ENCODE measurements at regions not wholly inside any gene's neighbourhood (a gene's known extent, or its start where the extent isn't known, plus 50 kb on each side); places are given as distances from the start of the nearest gene placed in this dataset.

DNA sequence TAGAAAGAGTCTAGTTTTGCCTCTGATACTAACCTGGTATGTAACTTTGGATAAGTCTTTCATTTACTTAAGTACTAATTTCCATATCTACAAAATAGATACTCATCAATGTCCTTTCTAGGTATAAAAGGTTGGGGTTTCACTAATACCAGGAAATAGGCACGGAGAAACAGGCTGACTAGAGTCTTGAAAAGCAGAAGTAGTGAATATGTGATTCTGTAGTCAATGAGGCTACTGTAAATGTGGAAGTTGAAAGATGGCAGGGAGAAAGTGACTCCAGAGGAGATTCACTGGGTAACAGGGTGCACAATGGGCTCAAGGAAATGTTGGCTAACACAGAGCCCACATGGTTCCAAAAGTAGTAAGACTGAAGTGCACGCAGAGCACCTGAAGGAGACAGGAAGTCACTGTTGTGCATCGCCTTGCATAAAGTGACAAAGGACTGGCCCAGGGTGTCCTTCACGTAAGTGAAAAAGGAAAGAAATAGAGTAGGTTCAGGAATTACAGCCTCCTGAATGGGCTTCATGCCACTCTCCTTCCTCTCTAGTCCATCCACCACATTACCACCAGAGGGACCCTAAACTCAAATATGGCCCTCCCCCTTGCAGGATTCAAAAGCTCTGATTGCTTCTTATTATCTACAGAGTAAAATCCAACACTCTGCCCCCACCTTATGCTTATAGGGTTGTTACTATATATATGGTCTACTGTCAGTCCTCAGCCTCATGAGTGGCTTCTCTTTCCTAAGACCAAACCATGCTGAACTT is 288.0 kb upstream of the SMARCA2 start:
- Histone ChIP-seq H2AFZ (no peak overlapping the region), H3K4me2 (no peak overlapping the region), H4K20me1 (ENCODE audit: insufficient read depth, poor library complexity, severe bottlenecking) (no peaks in the 10 kb centered on the region), H3K4me1 (ENCODE audit: insufficient read depth) (no peaks in the 10 kb centered on the region), H3K9me3 (ENCODE audit: low read depth) (no peaks in the 10 kb centered on the region), H3K27ac (no peak overlapping the region), H3K36me3 (replicated peaks; ENCODE audit: insufficient read depth, low read depth) (no peaks in the 10 kb centered on the region), H3K4me3 (no peak overlapping the region), H3K27me3 (no peaks in the 10 kb centered on the region), H3K79me2 (no peaks in the 10 kb centered on the region), H3K9me2 (replicated peaks; ENCODE audit: insufficient read depth) (no peaks in the 10 kb centered on the region)
- TF ChIP-seq, protein P1, sequence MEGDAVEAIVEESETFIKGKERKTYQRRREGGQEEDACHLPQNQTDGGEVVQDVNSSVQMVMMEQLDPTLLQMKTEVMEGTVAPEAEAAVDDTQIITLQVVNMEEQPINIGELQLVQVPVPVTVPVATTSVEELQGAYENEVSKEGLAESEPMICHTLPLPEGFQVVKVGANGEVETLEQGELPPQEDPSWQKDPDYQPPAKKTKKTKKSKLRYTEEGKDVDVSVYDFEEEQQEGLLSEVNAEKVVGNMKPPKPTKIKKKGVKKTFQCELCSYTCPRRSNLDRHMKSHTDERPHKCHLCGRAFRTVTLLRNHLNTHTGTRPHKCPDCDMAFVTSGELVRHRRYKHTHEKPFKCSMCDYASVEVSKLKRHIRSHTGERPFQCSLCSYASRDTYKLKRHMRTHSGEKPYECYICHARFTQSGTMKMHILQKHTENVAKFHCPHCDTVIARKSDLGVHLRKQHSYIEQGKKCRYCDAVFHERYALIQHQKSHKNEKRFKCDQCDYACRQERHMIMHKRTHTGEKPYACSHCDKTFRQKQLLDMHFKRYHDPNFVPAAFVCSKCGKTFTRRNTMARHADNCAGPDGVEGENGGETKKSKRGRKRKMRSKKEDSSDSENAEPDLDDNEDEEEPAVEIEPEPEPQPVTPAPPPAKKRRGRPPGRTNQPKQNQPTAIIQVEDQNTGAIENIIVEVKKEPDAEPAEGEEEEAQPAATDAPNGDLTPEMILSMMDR (IDR thresholded peaks at IDR 0.05; ENCODE audit: poor library complexity): no peak
- no peak for TF ChIP-seq EZH2 (IDR thresholded peaks at IDR 0.05; ENCODE audit: borderline replicate concordance)
- no peak for TF ChIP-seq EZH2phosphoT487 (IDR thresholded peaks at IDR 0.05; ENCODE audit: low read depth, severe bottlenecking, unreplicated experiment)
- WGBS (ENCODE audit: low lambda C conversion rate, missing lambda C conversion rate): 58% methylated on average over 4 of the region's 4 CpGs
- no peak for DNase-seq (ENCODE audit: low spot score)

DNA sequence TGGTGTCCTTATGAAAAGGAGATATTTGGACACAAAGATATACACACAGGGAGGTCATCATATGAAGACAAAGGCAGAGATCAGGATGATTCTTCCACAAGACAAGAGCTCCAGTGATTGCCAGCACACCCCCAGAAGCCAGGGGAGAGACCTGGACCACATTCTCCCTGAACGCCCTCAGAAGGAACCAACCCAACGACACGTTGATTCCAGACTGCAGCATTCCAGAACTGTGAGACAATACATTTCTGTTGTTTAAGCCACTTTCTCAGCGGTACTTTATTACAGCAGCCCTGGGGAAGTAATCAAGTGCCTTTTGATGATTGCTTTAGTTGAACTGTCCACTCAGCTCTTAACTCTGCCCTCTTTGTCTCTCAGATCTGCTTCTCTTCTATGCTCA is 285.5 kb upstream of the SMARCA2 start:
- 50% methylated on average over 4 of the region's 4 CpGs for WGBS (ENCODE audit: low lambda C conversion rate, missing lambda C conversion rate)
- H3K79me2 ChIP-seq: no peaks in the 10 kb centered on the region
- H3K9me3 ChIP-seq (ENCODE audit: low read depth): no peaks in the 10 kb centered on the region
- H2AFZ ChIP-seq: no peak overlapping the region
- TF ChIP-seq EZH2phosphoT487 (IDR thresholded peaks at IDR 0.05; ENCODE audit: low read depth, severe bottlenecking, unreplicated experiment): no peak
- TF ChIP-seq, protein P1 (IDR thresholded peaks at IDR 0.05; ENCODE audit: poor library complexity): no peak
- TF ChIP-seq EZH2 (IDR thresholded peaks at IDR 0.05; ENCODE audit: borderline replicate concordance): no peak
- no peaks in the 10 kb centered on the region for H3K36me3 ChIP-seq (replicated peaks; ENCODE audit: insufficient read depth, low read depth)
- no peak for DNase-seq (ENCODE audit: low spot score)
- H4K20me1 ChIP-seq (ENCODE audit: insufficient read depth, poor library complexity, severe bottlenecking): no peaks in the 10 kb centered on the region
- no peak overlapping the region for H3K4me2 ChIP-seq
- H3K27me3 ChIP-seq: no peaks in the 10 kb centered on the region
- H3K4me1 ChIP-seq (ENCODE audit: insufficient read depth): no peaks in the 10 kb centered on the region
- no peak overlapping the region for H3K4me3 ChIP-seq
- no peak overlapping the region for H3K27ac ChIP-seq
- no peaks in the 10 kb centered on the region for H3K9me2 ChIP-seq (replicated peaks; ENCODE audit: insufficient read depth)

DNA sequence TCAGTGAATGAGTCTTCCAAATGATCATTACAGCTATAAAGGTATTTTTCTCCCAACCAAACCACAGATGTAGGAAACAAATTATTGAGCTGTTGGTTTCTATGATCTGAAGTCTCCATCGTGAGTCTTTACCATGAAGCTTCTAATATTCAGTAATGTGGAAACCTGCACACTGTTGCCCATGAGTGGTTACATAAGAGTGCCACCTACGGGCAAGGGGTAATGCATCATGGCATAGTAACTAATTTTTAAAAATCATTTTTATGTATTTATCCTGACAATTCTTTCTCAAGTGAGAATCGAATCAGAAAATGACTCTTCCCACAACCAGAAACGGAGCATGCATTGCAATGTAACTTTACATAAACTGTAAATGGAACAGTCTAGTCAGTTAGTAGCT is 282.5 kb upstream of the SMARCA2 start:
- no peak for DNase-seq (ENCODE audit: low spot score)
- no peaks in the 10 kb centered on the region for H4K20me1 ChIP-seq (ENCODE audit: insufficient read depth, poor library complexity, severe bottlenecking)

More for the DNA sequence above, 282.5 kb upstream of the SMARCA2 start:
- H2AFZ ChIP-seq: no peak overlapping the region
- no peaks in the 10 kb centered on the region for H3K36me3 ChIP-seq (replicated peaks; ENCODE audit: insufficient read depth, low read depth)
- no peak overlapping the region for H3K4me2 ChIP-seq
- no peaks in the 10 kb centered on the region for H3K4me1 ChIP-seq (ENCODE audit: insufficient read depth)
- TF ChIP-seq EZH2phosphoT487 (IDR thresholded peaks at IDR 0.05; ENCODE audit: low read depth, severe bottlenecking, unreplicated experiment) (no peak), EZH2 (IDR thresholded peaks at IDR 0.05; ENCODE audit: borderline replicate concordance) (no peak)
- TF ChIP-seq, protein P1 (IDR thresholded peaks at IDR 0.05; ENCODE audit: poor library complexity): no peak
- no peaks in the 10 kb centered on the region for H3K9me3 ChIP-seq (ENCODE audit: low read depth)
- no peak overlapping the region for H3K4me3 ChIP-seq
- 66% methylated on average over 4 of the region's 4 CpGs for WGBS (ENCODE audit: low lambda C conversion rate, missing lambda C conversion rate)
- no peaks in the 10 kb centered on the region for H3K27me3 ChIP-seq
- H3K9me2 ChIP-seq (replicated peaks; ENCODE audit: insufficient read depth): no peaks in the 10 kb centered on the region
- no peaks in the 10 kb centered on the region for H3K79me2 ChIP-seq
- no peak overlapping the region for H3K27ac ChIP-seq

Data from hepatocyte (in vitro differentiated cells).